H1 (cell line): ENCODE measurements at regions not wholly inside any gene's neighbourhood (a gene's known extent, or its start where the extent isn't known, plus 50 kb on each side); places are given as distances from the start of the nearest gene placed in this dataset.

Experiments
- CTCF ChIA-PET: fragments of 300-600 bp; sonication (Branson Sonifier 250); formaldehyde crosslinking; loops from one replicate; lab custom pipeline; 2021; ENCODE audit not compliant: partially characterized antibody; lab: Charles Lee
- POLR2A ChIA-PET: fragments of 300-600 bp; sonication (Branson Sonifier 250); formaldehyde crosslinking; loops from one replicate; lab custom pipeline; 2021; ENCODE audit warnings: inconsistent platforms; ENCODE audit not compliant: partially characterized antibody; lab: Charles Lee
- DNase-seq, 2 experiments: peaks; one replicate each; pipeline versions ENCODE4 v3.0.0 to v3.0.0-alpha.2; 2010 to 2022; ENCODE audit warnings: low spot score in 2 of 2, low read depth in 1 of 2, mixed read lengths in 1 of 2
- FAIRE-seq: peaks from 2 replicates; lab custom pipeline; 2011; peaks lifted over from hg19 to GRCh38; lab: Jason Lieb, UNC
- H2AFZ ChIP-seq: 2 replicates; pipeline ENCODE4 v1.8.1; 2012; ENCODE audit warnings: low read length, inconsistent platforms
- H2AK5ac ChIP-seq: 2 replicates; pipeline ENCODE4 v1.6.1; 2013; ENCODE audit warnings: low read depth, low read length
- H2BK120ac ChIP-seq: replicated peaks from 2 replicates; pipeline ENCODE3; 2013; ENCODE audit warnings: low read depth, low read length, inconsistent platforms
- H2BK12ac ChIP-seq: 2 replicates; pipeline ENCODE4 v1.6.1; 2013; ENCODE audit warnings: low read depth, low read length
- H2BK15ac ChIP-seq: 2 replicates; pipeline ENCODE4 v1.6.1; 2013; ENCODE audit warnings: low read length
- H2BK20ac ChIP-seq: 2 replicates; pipeline ENCODE4 v1.6.1; 2013; ENCODE audit warnings: low read length
- H2BK5ac ChIP-seq: 2 replicates; pipeline ENCODE4 v1.6.1; 2013; ENCODE audit warnings: low read depth, low read length
- H3K14ac ChIP-seq: 2 replicates; pipeline ENCODE4 v1.6.1; 2013; ENCODE audit warnings: inconsistent platforms; ENCODE audit not compliant: insufficient read length
- H3K18ac ChIP-seq: 2 replicates; pipeline ENCODE4 v1.6.1; 2013; ENCODE audit warnings: low read length; ENCODE audit errors: extremely low read depth
- H3K23ac ChIP-seq: 2 replicates; pipeline ENCODE4 v1.6.1; 2013; ENCODE audit warnings: inconsistent platforms; ENCODE audit not compliant: insufficient read length
- H3K23me2 ChIP-seq: 2 replicates; pipeline ENCODE4 v1.6.1; 2013; ENCODE audit warnings: low read depth, low read length
- H3K27ac ChIP-seq: 2 replicates; pipeline ENCODE4 v1.6.1; 2011; ENCODE audit warnings: low read depth, low read length, inconsistent platforms
- H3K27me3 ChIP-seq, 4 experiments: replicated peaks in 1 of 4; 1 replicate in 1 of 4; 2 replicates in 3 of 4; pipeline versions ENCODE4 v1.6.1 to v1.8.1; 2011 to 2013; ENCODE audit warnings: low read length in 3 of 4, mild to moderate bottlenecking in 3 of 4, inconsistent platforms in 2 of 4, mixed read lengths in 2 of 4, moderate library complexity in 1 of 4; ENCODE audit not compliant: control insufficient read depth in 3 of 4, insufficient read depth in 3 of 4; ENCODE audit errors: extremely low read depth in 1 of 4
- H3K36me3 ChIP-seq, 4 experiments: 2 replicates each; pipeline versions ENCODE4 v1.6.1 to v1.8.1; 2011 to 2013; ENCODE audit warnings: mild to moderate bottlenecking in 4 of 4, low read length in 3 of 4, moderate library complexity in 2 of 4, control low read depth in 1 of 4, inconsistent platforms in 1 of 4; ENCODE audit not compliant: insufficient read depth in 4 of 4, control insufficient read depth in 2 of 4
- H3K4ac ChIP-seq: replicated peaks from 2 replicates; pipeline ENCODE3; 2013; ENCODE audit warnings: low read length, low read depth, mixed read lengths, inconsistent platforms; ENCODE audit not compliant: insufficient read length
- H3K4me1 ChIP-seq, 4 experiments: replicated peaks in 1 of 4; 1 replicate in 1 of 4; 2 replicates in 3 of 4; pipeline versions ENCODE4 v1.6.1 to v1.8.1; 2011 to 2013; ENCODE audit warnings: low read length in 3 of 4, inconsistent platforms in 2 of 4, mixed read lengths in 1 of 4; ENCODE audit not compliant: insufficient read depth in 4 of 4, control insufficient read depth in 3 of 4
- H3K4me2 ChIP-seq, 2 experiments: 2 replicates each; pipeline versions ENCODE4 v1.6.1 to v1.8.1; 2011 to 2013; ENCODE audit warnings: low read depth in 2 of 2, low read length in 2 of 2, control low read depth in 1 of 2, inconsistent platforms in 1 of 2, mild to moderate bottlenecking in 1 of 2; ENCODE audit not compliant: insufficient read depth in 1 of 2
- H3K4me3 ChIP-seq, 4 experiments: fragments of 200-600, 300-600 bp in 1 of 4; sonication (generic), shearing (Covaris generic), sonication (Bioruptor Twin) in 1 of 4; 2 replicates each; pipeline versions ENCODE4 v1.5.1 to v1.8.1; 2011 to 2016; ENCODE audit warnings: low read length in 4 of 4, low read depth in 3 of 4, control low read depth in 2 of 4, inconsistent platforms in 2 of 4, mild to moderate bottlenecking in 2 of 4, mixed read lengths in 1 of 4, moderate library complexity in 1 of 4; ENCODE audit not compliant: insufficient read depth in 2 of 4; ENCODE audit errors: extremely low read depth in 1 of 4
- H3K56ac ChIP-seq: replicated peaks from 2 replicates; pipeline ENCODE3; 2013; ENCODE audit warnings: low read depth, mild to moderate bottlenecking, mixed read lengths, low read length, inconsistent platforms; ENCODE audit not compliant: insufficient read length
- H3K79me1 ChIP-seq: 2 replicates; pipeline ENCODE4 v1.6.1; 2013; ENCODE audit warnings: low read depth, low read length, control low read depth
- H3K79me2 ChIP-seq, 2 experiments: 2 replicates each; pipeline versions ENCODE4 v1.6.1 to v1.8.1; 2012 to 2013; ENCODE audit warnings: low read length in 2 of 2, mild to moderate bottlenecking in 2 of 2, inconsistent platforms in 1 of 2; ENCODE audit not compliant: insufficient read depth in 2 of 2, control insufficient read depth in 1 of 2
- H3K9ac ChIP-seq, 4 experiments: replicated peaks in 1 of 4; 1 replicate in 1 of 4; 2 replicates in 3 of 4; pipeline versions ENCODE4 v1.6.1 to v1.8.1; 2011 to 2013; ENCODE audit warnings: low read depth in 3 of 4, low read length in 3 of 4, control low read depth in 2 of 4, mild to moderate bottlenecking in 2 of 4, moderate library complexity in 2 of 4, inconsistent platforms in 1 of 4; ENCODE audit errors: extremely low read depth in 1 of 4
- H3K9me3 ChIP-seq, 2 experiments: 2 replicates each; pipeline versions ENCODE4 v1.6.1 to v1.8.1; 2012 to 2013; ENCODE audit warnings: mild to moderate bottlenecking in 2 of 2, moderate library complexity in 2 of 2, control low read depth in 1 of 2, inconsistent platforms in 1 of 2, low read depth in 1 of 2, low read length in 1 of 2, mixed read lengths in 1 of 2; ENCODE audit not compliant: insufficient read depth in 2 of 2
- H4K20me1 ChIP-seq, 2 experiments: replicated peaks in 1 of 2; 2 replicates each; pipeline versions ENCODE3 to v1.8.1; 2011 to 2013; ENCODE audit warnings: inconsistent platforms in 2 of 2, low read length in 2 of 2, mild to moderate bottlenecking in 1 of 2; ENCODE audit not compliant: insufficient read depth in 2 of 2, control insufficient read depth in 1 of 2
- H4K5ac ChIP-seq: 2 replicates; pipeline ENCODE4 v1.6.1; 2013; ENCODE audit warnings: low read length, low read depth, mixed read lengths, inconsistent platforms; ENCODE audit not compliant: insufficient read length
- H4K8ac ChIP-seq: 2 replicates; pipeline ENCODE4 v1.8.0; 2013; ENCODE audit warnings: mild to moderate bottlenecking, moderate library complexity, low read length, inconsistent platforms; ENCODE audit not compliant: insufficient read depth; ENCODE audit errors: extremely low read depth
- H4K91ac ChIP-seq: replicated peaks from 2 replicates; pipeline ENCODE3; 2013; ENCODE audit warnings: low read length, mixed read lengths, inconsistent platforms; ENCODE audit not compliant: insufficient read length
- CEBPB ChIP-seq: IDR thresholded peaks from 2 replicates; pipeline ENCODE4 v1.6.1; 2012; ENCODE audit warnings: low read depth, low read length
- CTBP2 ChIP-seq: IDR thresholded peaks from 2 replicates; pipeline ENCODE4 v1.7.0; 2011; ENCODE audit warnings: borderline replicate concordance, mild to moderate bottlenecking, moderate library complexity, mixed read lengths, low read length; ENCODE audit not compliant: insufficient read depth, insufficient read length
- HDAC6 ChIP-seq: IDR thresholded peaks from one replicate; pipeline ENCODE4 v1.7.1; 2012; ENCODE audit warnings: low read depth, mild to moderate bottlenecking, inconsistent platforms, low read length, moderate library complexity
- KDM1A ChIP-seq: fragments of 200-600, 300-600 bp; sonication (generic); IDR thresholded peaks from 2 replicates; pipeline ENCODE4 v1.7.1; 2016; ENCODE audit warnings: mild to moderate bottlenecking, low read length, borderline replicate concordance
- RAD21 ChIP-seq, 2 experiments: IDR thresholded peaks in 1 of 2; conservative IDR thresholded peaks in 1 of 2; 2 replicates each; pipeline ENCODE4 v1.6.1; 2011; ENCODE audit warnings: low read depth in 2 of 2, low read length in 2 of 2, improper control_type of control experiment in 1 of 2, inconsistent platforms in 1 of 2, mild to moderate bottlenecking in 1 of 2, moderate library complexity in 1 of 2
- TEAD4 ChIP-seq: IDR thresholded peaks from 2 replicates; pipeline ENCODE4 v1.6.1; 2012; ENCODE audit warnings: low read depth, low read length, inconsistent platforms, mixed read lengths
- WGBS, 2 experiments: shearing (Covaris generic) in 1 of 2; methylation state at CpG; one replicate each; pipeline versions ENCODE4 v1.1.6 to v1.1.7; 2013 to 2015; ENCODE audit warnings: low lambda C conversion rate in 2 of 2, mixed read lengths in 2 of 2, inconsistent platforms in 1 of 2, low coverage in 1 of 2, missing lambda C conversion rate in 1 of 2; ENCODE audit not compliant: insufficient replicate concordance in 2 of 2, insufficient coverage in 1 of 2, insufficient read length in 1 of 2; ENCODE audit errors: extremely low coverage in 1 of 2, missing lambda C conversion rate in 1 of 2; 5-methylcytosine and 5-hydroxymethylcytosine counted together
- TF ChIP-seq, protein P1 (sequence below), 3 experiments: IDR thresholded peaks; 1 replicate in 2 of 3; 2 replicates in 1 of 3; pipeline versions ENCODE4 v1.5.1 to v1.6.1; 2011; ENCODE audit warnings: low read length in 3 of 3, mild to moderate bottlenecking in 3 of 3, inconsistent platforms in 2 of 3, low read depth in 1 of 3, moderate library complexity in 1 of 3; ENCODE audit not compliant: insufficient read depth in 1 of 3; ENCODE audit errors: control extremely low read depth in 1 of 3

- H3K36me3 ChIP-seq, result no peaks in the 10 kb centered on the region
- H3K4me3 ChIP-seq, result no peak overlapping the region
- no peak overlapping the region for H3K14ac ChIP-seq
- no peak overlapping the region; the same call in 1 of the 2 replicates for H2AFZ ChIP-seq
- no peaks in the 10 kb centered on the region for H3K23me2 ChIP-seq
- H3K9me3 ChIP-seq, result no peaks in the 10 kb centered on the region
- H3K23ac ChIP-seq, result no peak overlapping the region
- H3K18ac ChIP-seq, result no peak overlapping the region
- no peaks in the 10 kb centered on the region for H3K27me3 ChIP-seq
- no peak overlapping the region for H2BK120ac ChIP-seq
- no peaks in the 10 kb centered on the region for H3K79me1 ChIP-seq
- H3K56ac ChIP-seq, result no peak overlapping the region
- H3K9ac ChIP-seq, result no peak overlapping the region
- H2BK5ac ChIP-seq, result no peak overlapping the region
- 88% methylated on average over 9 of the region's 9 CpGs; no CpG with 5 or more reads in 1 of the 2 experiments for WGBS, 2 experiments
- no peak overlapping the region; the same call in 1 of the 2 replicates for H4K8ac ChIP-seq
- no peak overlapping the region for H2AK5ac ChIP-seq
- no peak overlapping the region for H3K4me2 ChIP-seq
- FAIRE-seq (no peak), DNase-seq (no peak)
- no peak overlapping the region for H2BK15ac ChIP-seq
- no peaks in the 10 kb centered on the region for H3K4me1 ChIP-seq
- H3K79me2 ChIP-seq, result no peaks in the 10 kb centered on the region
- no peak overlapping the region for H2BK20ac ChIP-seq
- H3K4ac ChIP-seq, result no peak overlapping the region
- no peak overlapping the region for H2BK12ac ChIP-seq
- ChIA-PET CTCF (interaction anchor here (0.7 to 1.1 kb wide), 2 partner anchors 154 to 203 kb away, joined by 3 read pairs; no protein-coding TSS in a partner anchor), POLR2A (no interaction called here)
- no peak overlapping the region for H4K91ac ChIP-seq
- H3K27ac ChIP-seq, result no peak overlapping the region
- H4K5ac ChIP-seq, result no peak overlapping the region
- no peaks in the 10 kb centered on the region for H4K20me1 ChIP-seq
- TF ChIP-seq HDAC6, result no peak
- no peak for TF ChIP-seq KDM1A
- peak; percentile 20 to 46; a peak in 3 of 4 replicates for TF ChIP-seq RAD21 (IDR thresholded peaks at IDR 0.05 in 1 of 2, conservative IDR thresholded peaks at IDR 0.05 in 1 of 2; ENCODE audit: low read depth in 2 of 2, low read length in 2 of 2)
- TF ChIP-seq TEAD4, result no peak
- TF ChIP-seq CTBP2, result no peak
- TF ChIP-seq CEBPB, result no peak
- TF ChIP-seq, protein P1, sequence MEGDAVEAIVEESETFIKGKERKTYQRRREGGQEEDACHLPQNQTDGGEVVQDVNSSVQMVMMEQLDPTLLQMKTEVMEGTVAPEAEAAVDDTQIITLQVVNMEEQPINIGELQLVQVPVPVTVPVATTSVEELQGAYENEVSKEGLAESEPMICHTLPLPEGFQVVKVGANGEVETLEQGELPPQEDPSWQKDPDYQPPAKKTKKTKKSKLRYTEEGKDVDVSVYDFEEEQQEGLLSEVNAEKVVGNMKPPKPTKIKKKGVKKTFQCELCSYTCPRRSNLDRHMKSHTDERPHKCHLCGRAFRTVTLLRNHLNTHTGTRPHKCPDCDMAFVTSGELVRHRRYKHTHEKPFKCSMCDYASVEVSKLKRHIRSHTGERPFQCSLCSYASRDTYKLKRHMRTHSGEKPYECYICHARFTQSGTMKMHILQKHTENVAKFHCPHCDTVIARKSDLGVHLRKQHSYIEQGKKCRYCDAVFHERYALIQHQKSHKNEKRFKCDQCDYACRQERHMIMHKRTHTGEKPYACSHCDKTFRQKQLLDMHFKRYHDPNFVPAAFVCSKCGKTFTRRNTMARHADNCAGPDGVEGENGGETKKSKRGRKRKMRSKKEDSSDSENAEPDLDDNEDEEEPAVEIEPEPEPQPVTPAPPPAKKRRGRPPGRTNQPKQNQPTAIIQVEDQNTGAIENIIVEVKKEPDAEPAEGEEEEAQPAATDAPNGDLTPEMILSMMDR (IDR thresholded peaks at IDR 0.05; ENCODE audit: control extremely low read depth in 1 of 3, insufficient read depth in 1 of 3, low read depth in 1 of 3, low read length in 3 of 3), result peak in 2 of 3 experiments; percentile 8 to 24; a peak in 2 of 4 replicates
Observed at GRCh38 chr1:104933846-104934245, 1184.1 kb downstream of the AMY1C start.
